ENCODE measurements at regions not wholly inside any gene's neighbourhood (a gene's known extent, or its start where the extent isn't known, plus 50 kb on each side); places are given as distances from the start of the nearest gene placed in this dataset.

DNA sequence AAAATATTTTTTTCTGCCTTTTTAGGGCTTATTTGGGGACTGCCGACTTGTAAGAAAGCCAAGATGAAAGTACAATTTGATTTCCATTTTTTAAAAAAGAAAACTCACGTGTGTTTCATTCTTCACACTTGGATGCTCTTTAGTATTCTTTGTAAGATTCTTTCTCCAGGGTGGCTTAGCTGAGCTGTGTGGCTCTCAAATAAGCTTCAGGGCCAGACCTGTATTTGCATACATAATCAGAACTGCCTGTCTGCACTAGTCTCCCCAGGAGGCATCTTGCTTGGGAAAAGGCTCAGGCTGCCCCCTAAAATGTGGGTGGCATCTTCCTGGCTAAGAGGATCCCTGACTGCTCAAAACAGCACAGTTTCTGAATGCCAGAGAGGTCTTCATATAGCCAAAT is 498.4 kb downstream of the MID1IP1 start:
- TF ChIP-seq, protein P1, sequence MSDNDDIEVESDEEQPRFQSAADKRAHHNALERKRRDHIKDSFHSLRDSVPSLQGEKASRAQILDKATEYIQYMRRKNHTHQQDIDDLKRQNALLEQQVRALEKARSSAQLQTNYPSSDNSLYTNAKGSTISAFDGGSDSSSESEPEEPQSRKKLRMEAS (IDR thresholded peaks at IDR 0.05) = no peak
- TF ChIP-seq YY1 (IDR thresholded peaks at IDR 0.05; ENCODE audit: low read depth) (no peak), NFIC (IDR thresholded peaks at IDR 0.05) (no peak), CEBPB (IDR thresholded peaks at IDR 0.05) (no peak), RAD21 (IDR thresholded peaks at IDR 0.05; ENCODE audit: low read depth) (no peak), EP300 (IDR thresholded peaks at IDR 0.05; ENCODE audit: borderline replicate concordance) (no peak)

Measured in Ishikawa (cell line).